SK-N-SH treated with all-trans-retinoic acid at 6 μM for 48 hours (cell line): ENCODE measurements at regions not wholly inside any gene's neighbourhood (a gene's known extent, or its start where the extent isn't known, plus 50 kb on each side); places are given as distances from the start of the nearest gene placed in this dataset.

Source experiments
- ATAC-seq: fragments of 200-7000 bp; cut with Tn5 transposase; 3 replicates; pipeline ENCODE4 v1.9.1; 2020; ENCODE audit warnings: mild to moderate bottlenecking, moderate library complexity
- BACH2 ChIP-seq: fragments of 250-450 bp; sonication (Bioruptor Pico); IDR thresholded peaks from 2 replicates; pipeline ENCODE4 v1.9.0; 2021; ENCODE audit warnings: mild to moderate bottlenecking, borderline replicate concordance
- CREB5 ChIP-seq: fragments of 250-450 bp; sonication (Bioruptor Pico); IDR thresholded peaks from 2 replicates; pipeline ENCODE4 v1.5.1; 2020; ENCODE audit warnings: low read depth, mild to moderate bottlenecking, moderate library complexity
- CSDC2 ChIP-seq: fragments of 250-450 bp; sonication (Bioruptor Pico); IDR thresholded peaks from 2 replicates; pipeline ENCODE4 v1.5.0; 2020; ENCODE audit warnings: mild to moderate bottlenecking, moderate library complexity
- CSRNP3 ChIP-seq: fragments of 250-450 bp; sonication (Bioruptor Pico); IDR thresholded peaks from 2 replicates; pipeline ENCODE4 v1.5.1; 2021; ENCODE audit warnings: mild to moderate bottlenecking, moderate library complexity
- ESRRG ChIP-seq: fragments of 250-450 bp; sonication (Bioruptor Pico); IDR thresholded peaks from 2 replicates; pipeline ENCODE4 v1.6.1; 2021; ENCODE audit warnings: mild to moderate bottlenecking
- GLIS3 ChIP-seq: fragments of 250-450 bp; sonication (Bioruptor Pico); IDR thresholded peaks from 2 replicates; pipeline ENCODE4 v1.5.0; 2020; ENCODE audit warnings: mild to moderate bottlenecking, moderate library complexity
- ISL1 ChIP-seq: fragments of 250-450 bp; sonication (Bioruptor Pico); IDR thresholded peaks from 2 replicates; pipeline ENCODE4 v2.1.2; 2022; ENCODE audit warnings: mild to moderate bottlenecking, moderate library complexity
- OSR1 ChIP-seq: fragments of 250-450 bp; sonication (Bioruptor Pico); IDR thresholded peaks from 2 replicates; pipeline ENCODE4 v1.8.0; 2022; ENCODE audit warnings: moderate library complexity, mild to moderate bottlenecking, inconsistent platforms
- PATZ1 ChIP-seq: fragments of 250-450 bp; sonication (Bioruptor Pico); IDR thresholded peaks from 2 replicates; pipeline ENCODE4 v1.8.0; 2020; ENCODE audit warnings: mild to moderate bottlenecking, moderate library complexity, borderline replicate concordance
- POU6F1 ChIP-seq: fragments of 250-450 bp; sonication (Bioruptor Pico); IDR thresholded peaks from 2 replicates; pipeline ENCODE4 v1.8.0; 2021; ENCODE audit warnings: low read depth, mild to moderate bottlenecking, moderate library complexity, borderline replicate concordance
- RARB ChIP-seq: fragments of 250-450 bp; sonication (Bioruptor Pico); IDR thresholded peaks from 2 replicates; pipeline ENCODE4 v1.8.0; 2021; ENCODE audit warnings: mild to moderate bottlenecking, moderate library complexity
- SNAI2 ChIP-seq: fragments of 250-450 bp; sonication (Bioruptor Pico); IDR thresholded peaks from 2 replicates; pipeline ENCODE4 v1.5.0; 2020; ENCODE audit warnings: mild to moderate bottlenecking, moderate library complexity
- TCF4 ChIP-seq: fragments of 250-450 bp; sonication (Bioruptor Pico); IDR thresholded peaks from 2 replicates; pipeline ENCODE4 v1.8.0; 2021; ENCODE audit warnings: mild to moderate bottlenecking, moderate library complexity, borderline replicate concordance
- TSHZ2 ChIP-seq: fragments of 250-450 bp; sonication (Bioruptor Pico); IDR thresholded peaks from 2 replicates; pipeline ENCODE4 v1.5.0; 2020; ENCODE audit warnings: mild to moderate bottlenecking, moderate library complexity
- ZC3H10 ChIP-seq: fragments of 250-450 bp; sonication (Bioruptor Pico); IDR thresholded peaks from 2 replicates; pipeline ENCODE4 v1.5.1; 2021; ENCODE audit warnings: mild to moderate bottlenecking, moderate library complexity
- ZFP3 ChIP-seq: fragments of 250-450 bp; sonication (Bioruptor Pico); IDR thresholded peaks from 2 replicates; pipeline ENCODE4 v1.5.0; 2020; ENCODE audit warnings: mild to moderate bottlenecking, moderate library complexity
- ZFP30 ChIP-seq: fragments of 450-650 bp; formaldehyde crosslinking; IDR thresholded peaks from 2 replicates; pipeline ENCODE4 v1.5.0; 2022; ENCODE audit warnings: mild to moderate bottlenecking, moderate library complexity
- ZNF70 ChIP-seq: fragments of 450-650 bp; formaldehyde crosslinking; IDR thresholded peaks from 2 replicates; pipeline ENCODE4 v1.5.0; 2020; ENCODE audit warnings: mild to moderate bottlenecking, moderate library complexity
- ZNF8 ChIP-seq: fragments of 450-650 bp; formaldehyde crosslinking; IDR thresholded peaks from 2 replicates; pipeline ENCODE4 v1.5.0; 2020; ENCODE audit warnings: mild to moderate bottlenecking, moderate library complexity

GRCh38 chr9:653421-653820 is 188.1 kb upstream of the DMRT1 start (continued):
- TF ChIP-seq POU6F1 (CRISPR knock-in tag) (no peak), GLIS3 (CRISPR knock-in tag) (no peak)

- TF ChIP-seq RARB (CRISPR knock-in tag) (no peak), SNAI2 (no peak), CREB5 (no peak), CSDC2 (CRISPR knock-in tag) (no peak), GLIS3 (CRISPR knock-in tag) (no peak), ESRRG (CRISPR knock-in tag) (no peak), ZFP30 (CRISPR knock-in tag) (no peak), OSR1 (CRISPR knock-in tag) (no peak), TCF4 (CRISPR knock-in tag) (no peak), ZC3H10 (CRISPR knock-in tag) (no peak), PATZ1 (no peak), POU6F1 (CRISPR knock-in tag) (no peak), BACH2 (CRISPR knock-in tag) (no peak)
- TF ChIP-seq, all 23 proteins: peak for 0
- no peak for ATAC-seq
These were observed 187.6 kb upstream of the DMRT1 start for GRCh38 chr9:653856-654387.

GRCh38 chr9:655875-656274 is 185.6 kb upstream of the DMRT1 start:
- no peak for TF ChIP-seq TSHZ2 (CRISPR knock-in tag)
- TF ChIP-seq ZNF8: no peak
- TF ChIP-seq ZNF70 (CRISPR knock-in tag): no peak
- TF ChIP-seq ZC3H10 (CRISPR knock-in tag): no peak
- ATAC-seq: no peak

GRCh38 chr9:656926-657568 is 184.4 kb upstream of the DMRT1 start:
- ATAC-seq: no peak
- TF ChIP-seq OSR1 (CRISPR knock-in tag) (no peak), ISL1 (CRISPR knock-in tag) (no peak), BACH2 (CRISPR knock-in tag) (no peak), ESRRG (CRISPR knock-in tag) (no peak), CSRNP3 (no peak), PATZ1 (no peak), TCF4 (CRISPR knock-in tag) (no peak), ZFP3 (CRISPR knock-in tag) (no peak), TSHZ2 (CRISPR knock-in tag) (no peak), ZNF70 (CRISPR knock-in tag) (no peak), SNAI2 (no peak)
